HUDEP-2 (cell line): ENCODE measurements at regions not wholly inside any gene's neighbourhood (a gene's known extent, or its start where the extent isn't known, plus 50 kb on each side); places are given as distances from the start of the nearest gene placed in this dataset.
"Not testable (repeated sequence)": the region's sequence is repeated elsewhere in the genome, so short reads cannot be mapped to it uniquely, and the experiment has no call there.

Source experiments
- DNase-seq, 76 experiments: peaks; one replicate each; lab custom pipeline; 2025; ENCODE audit not compliant: unreplicated experiment in 76 of 76; lab: John Stamatoyannopoulos, UW

DNA sequence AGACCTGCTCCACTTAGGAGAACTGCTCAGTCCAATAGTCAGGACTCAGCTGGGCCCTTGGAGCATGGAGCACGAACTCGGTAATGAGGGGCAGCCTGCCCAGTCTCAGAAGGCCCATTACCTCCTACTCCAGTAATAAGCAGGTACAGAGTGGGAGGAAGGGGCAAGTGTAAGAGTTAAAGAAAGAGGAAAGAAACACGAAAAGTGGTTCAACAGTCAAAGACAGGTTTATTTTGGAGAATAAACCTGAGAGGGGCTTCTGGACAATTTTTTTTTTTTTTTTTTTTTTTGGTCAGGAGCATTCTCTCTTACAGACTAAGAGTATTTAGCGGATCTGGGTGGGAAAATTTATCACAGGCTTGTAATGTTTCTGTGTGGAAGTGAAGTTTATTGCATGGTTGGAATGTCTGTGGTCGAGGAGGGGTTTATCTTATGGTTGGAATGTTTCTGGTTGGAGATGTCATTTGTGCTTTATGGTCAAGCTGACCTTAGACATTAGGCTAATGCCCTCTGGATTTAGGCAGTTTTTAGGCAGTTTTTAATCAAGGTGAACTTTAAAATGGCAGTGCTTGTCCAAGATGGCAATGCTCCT is 340.1 kb downstream of the BCKDHB start:
- DNase-seq = no peak

- DNase-seq = no peak
Observed at GRCh38 chr6:80445751-80446150, 339.3 kb downstream of the BCKDHB start.

DNA sequence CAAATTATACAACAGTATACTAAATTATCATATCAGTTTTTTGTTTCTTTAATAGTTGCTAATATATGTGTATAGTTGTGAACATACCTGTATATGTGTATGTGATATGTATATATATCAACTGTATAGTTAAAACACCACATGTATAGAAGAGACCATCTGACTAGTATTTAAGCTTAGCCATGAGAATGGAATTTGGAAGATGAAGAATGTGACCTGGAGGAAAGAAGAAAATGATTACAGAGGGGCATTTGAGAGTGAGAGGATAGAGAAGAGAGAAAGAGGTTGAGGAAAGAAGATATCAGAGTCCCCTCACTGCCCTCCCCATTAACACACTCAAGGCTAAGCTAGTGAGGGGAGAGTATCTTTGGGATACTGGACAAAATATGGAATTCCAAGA is 335.9 kb downstream of the BCKDHB start:
- DNase-seq = no peak

DNA sequence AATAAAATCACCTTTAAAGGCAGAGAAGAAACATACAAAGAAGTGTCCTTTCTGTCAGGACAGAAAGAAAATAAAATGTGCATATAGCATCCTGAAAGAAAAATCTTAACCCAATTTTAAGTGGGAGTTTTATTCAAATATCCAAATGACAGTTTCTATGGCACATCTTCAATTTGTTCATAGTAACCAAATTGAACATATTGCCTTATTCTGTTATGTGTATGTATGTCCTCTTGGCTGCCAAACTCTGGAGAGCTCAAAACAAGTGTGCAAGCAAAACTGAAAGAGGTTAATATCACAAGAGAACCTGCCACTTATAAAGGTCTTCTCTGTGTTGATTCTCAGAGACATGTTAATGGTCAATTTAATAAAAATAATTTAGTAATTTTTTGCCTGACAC is 334.7 kb downstream of the BCKDHB start:
- no peak for DNase-seq

DNA sequence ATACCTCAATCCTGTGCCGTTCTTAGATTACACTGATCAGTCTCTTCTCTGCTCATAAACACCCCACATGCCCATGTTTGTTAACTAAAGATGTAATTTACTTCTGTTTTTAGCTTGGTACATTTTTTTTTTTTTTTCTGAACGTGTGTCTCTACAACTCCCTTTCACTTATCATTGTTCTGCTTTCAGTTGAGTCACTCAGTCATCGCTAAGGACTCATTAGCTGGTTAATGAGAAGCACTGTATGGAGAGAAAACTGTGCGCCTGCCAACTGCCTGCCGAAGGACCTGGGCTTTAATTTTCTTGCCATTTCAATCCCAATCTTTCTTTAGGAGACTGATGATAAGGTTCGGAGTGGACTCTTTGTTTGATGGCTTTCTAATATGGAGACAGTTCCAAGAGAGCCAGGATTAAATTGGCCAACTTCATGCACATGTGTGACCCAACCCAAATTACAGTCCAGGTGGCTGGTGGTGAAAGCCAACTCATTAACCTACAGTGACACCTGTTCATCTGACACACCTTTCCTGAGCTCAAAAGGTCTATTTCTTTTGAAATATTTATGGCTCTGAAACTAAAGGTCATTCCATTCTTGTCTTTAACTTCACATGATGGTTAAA is 334.1 kb downstream of the BCKDHB start:
- no peak for DNase-seq

GRCh38 chr6:80439721-80440470 is 333.4 kb downstream of the BCKDHB start:
- no peak for DNase-seq

GRCh38 chr6:80438772-80439171 is 332.3 kb downstream of the BCKDHB start:
- peak in 13 of 76 experiments; percentile 1 to 58 (median 26) for DNase-seq

DNA sequence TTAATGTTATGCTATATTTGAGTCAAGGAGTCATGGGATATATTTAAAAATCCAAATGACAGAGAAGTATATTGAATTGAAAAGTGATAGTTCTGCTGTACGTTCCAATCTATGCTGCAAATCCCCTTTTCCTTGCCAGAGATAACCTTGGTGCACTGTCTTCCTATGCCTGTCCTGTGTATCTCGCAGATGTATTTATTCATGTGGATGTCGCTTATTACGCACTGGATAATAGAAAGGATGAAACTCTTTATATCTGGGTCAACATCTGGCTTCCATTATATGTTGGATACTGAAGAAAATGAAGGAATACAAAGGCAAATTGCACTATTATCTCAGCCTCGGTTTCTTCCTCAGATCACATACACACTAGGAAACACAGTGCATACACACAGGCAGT is 331.3 kb downstream of the BCKDHB start:
- DNase-seq = no peak

DNA sequence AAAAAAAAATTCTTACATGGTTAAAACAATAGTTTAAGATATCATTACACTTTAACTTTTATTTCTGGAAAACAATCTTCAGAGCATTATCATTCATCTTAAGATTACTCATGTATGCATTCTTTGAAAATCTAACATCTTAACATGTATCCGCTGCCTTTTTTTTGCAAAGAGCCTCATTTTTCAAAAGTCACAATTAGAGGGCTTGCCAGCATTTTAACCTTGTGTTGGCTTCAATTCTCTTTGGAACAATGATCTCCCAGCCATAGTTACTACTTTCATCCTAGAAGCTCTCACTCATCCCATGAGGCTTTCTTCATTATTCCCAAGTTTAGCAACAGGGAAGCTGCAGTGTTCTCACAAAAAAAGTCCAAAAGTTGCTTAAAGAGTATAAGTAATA is 330.8 kb downstream of the BCKDHB start:
- DNase-seq = no peak

- DNase-seq = no peak
Observed at GRCh38 chr6:80436663-80437062, 330.2 kb downstream of the BCKDHB start.

- DNase-seq = no peak
Observed at GRCh38 chr6:80435457-80435856, 329.0 kb downstream of the BCKDHB start.

GRCh38 chr6:80434691-80435350 is 328.4 kb downstream of the BCKDHB start:
- no peak for DNase-seq

DNA sequence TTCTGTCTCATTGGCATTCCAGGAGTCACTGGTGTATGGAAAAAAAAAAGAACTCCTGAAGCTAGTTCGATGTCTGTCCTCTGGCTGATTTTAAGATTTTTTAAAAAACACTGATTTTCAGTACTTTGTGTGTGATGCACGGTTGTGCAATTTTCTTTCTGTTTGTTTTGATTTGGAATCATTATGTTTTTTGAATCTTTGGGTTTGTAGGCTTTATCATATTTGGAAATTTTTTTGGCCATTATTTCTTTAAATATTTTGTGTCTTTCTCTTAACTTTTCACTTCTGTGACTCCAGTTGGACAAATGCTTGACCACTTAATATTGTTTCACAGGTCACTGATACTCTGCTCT is 327.2 kb downstream of the BCKDHB start:
- DNase-seq = no peak

DNA sequence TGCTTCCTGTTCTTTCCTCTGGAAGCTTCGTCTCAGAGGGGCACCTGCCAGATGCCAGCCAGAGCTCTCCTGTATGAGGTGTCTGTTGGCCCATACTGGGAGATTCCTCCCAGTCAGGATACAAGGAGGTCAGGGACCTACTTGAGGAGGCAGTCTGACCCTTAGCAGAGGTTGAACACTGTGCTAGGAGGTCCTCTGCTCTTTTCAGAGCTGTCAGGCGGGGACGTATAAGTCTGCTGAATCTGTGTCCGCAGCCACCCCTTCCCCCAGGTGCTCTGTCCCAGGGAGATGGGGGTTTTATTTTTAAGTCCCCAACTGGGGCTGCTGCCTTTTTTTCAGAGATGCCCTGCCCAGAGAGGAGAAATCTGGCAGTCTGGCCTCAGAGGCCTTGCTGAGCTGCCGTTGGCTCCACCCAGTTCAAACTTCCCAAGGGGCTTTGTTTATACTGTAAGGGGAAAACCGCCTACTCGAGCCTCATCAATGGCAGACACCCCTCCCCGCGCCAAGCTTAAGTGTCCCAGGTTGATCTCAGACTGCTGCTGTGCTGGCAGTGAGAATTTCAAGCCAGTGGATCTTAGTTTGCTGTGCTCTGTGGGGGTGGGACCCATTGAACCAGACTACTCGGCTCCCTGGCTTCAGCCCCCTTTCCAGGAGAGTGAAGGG is 326.7 kb downstream of the BCKDHB start:
- no peak for DNase-seq

GRCh38 chr6:80425089-80425823 is 318.8 kb downstream of the BCKDHB start:
- no peak for DNase-seq

GRCh38 chr6:80411486-80411885 is 305.0 kb downstream of the BCKDHB start:
- no peak for DNase-seq

GRCh38 chr6:80407976-80408375 is 301.5 kb downstream of the BCKDHB start:
- not testable (repeated sequence) for DNase-seq

- no peak for DNase-seq
Observed at GRCh38 chr6:80404889-80405288, 298.4 kb downstream of the BCKDHB start.

GRCh38 chr6:80403365-80403764 is 296.9 kb downstream of the BCKDHB start:
- DNase-seq = no peak

GRCh38 chr6:80402266-80402665 is 295.8 kb downstream of the BCKDHB start:
- no peak for DNase-seq
